ENCODE measurements at regions not wholly inside any gene's neighbourhood (a gene's known extent, or its start where the extent isn't known, plus 50 kb on each side); places are given as distances from the start of the nearest gene placed in this dataset.

DNA sequence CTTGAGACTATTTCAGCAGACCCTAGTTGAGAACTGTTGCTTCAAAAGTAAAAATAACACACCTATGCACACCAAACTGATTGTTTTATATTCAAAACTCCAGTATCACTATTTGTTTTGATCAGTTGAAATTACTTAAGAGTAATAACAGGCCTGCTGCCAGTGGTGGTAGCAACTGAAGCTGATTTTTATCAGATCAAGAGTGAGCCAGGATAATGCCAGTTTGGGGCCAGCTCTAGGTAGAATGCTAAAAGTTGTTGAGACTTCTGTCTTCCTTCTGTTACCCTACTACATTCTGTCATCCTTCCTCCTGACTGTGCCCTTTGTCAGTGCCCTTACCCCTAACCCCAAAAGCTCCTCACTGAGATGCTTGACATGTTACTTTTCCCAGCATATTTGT lies 228.7 kb upstream of the SPRY1 start:
- TF ChIP-seq, protein P1, sequence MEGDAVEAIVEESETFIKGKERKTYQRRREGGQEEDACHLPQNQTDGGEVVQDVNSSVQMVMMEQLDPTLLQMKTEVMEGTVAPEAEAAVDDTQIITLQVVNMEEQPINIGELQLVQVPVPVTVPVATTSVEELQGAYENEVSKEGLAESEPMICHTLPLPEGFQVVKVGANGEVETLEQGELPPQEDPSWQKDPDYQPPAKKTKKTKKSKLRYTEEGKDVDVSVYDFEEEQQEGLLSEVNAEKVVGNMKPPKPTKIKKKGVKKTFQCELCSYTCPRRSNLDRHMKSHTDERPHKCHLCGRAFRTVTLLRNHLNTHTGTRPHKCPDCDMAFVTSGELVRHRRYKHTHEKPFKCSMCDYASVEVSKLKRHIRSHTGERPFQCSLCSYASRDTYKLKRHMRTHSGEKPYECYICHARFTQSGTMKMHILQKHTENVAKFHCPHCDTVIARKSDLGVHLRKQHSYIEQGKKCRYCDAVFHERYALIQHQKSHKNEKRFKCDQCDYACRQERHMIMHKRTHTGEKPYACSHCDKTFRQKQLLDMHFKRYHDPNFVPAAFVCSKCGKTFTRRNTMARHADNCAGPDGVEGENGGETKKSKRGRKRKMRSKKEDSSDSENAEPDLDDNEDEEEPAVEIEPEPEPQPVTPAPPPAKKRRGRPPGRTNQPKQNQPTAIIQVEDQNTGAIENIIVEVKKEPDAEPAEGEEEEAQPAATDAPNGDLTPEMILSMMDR (IDR thresholded peaks at IDR 0.05): no peak
- TF ChIP-seq POLR2A (IDR thresholded peaks at IDR 0.05) (no peak), EP300 (IDR thresholded peaks at IDR 0.05; ENCODE audit: low read depth) (no peak), POLR2AphosphoS5 (IDR thresholded peaks at IDR 0.05) (no peak)
